Left lung (tissue), 4 donors: ENCODE measurements at regions not wholly inside any gene's neighbourhood (a gene's known extent, or its start where the extent isn't known, plus 50 kb on each side); places are given as distances from the start of the nearest gene placed in this dataset.

Source experiments
- ATAC-seq: fragments of 200-7000 bp; cut with Tn5 transposase; one replicate; pipeline ENCODE4 v1.9.1; 2020; ENCODE audit warnings: moderate library complexity
- DNase-seq, 4 donors: peaks; one replicate each; pipeline ENCODE4 v3.0.0-alpha.2; 2013 to 2020
- H3K27ac ChIP-seq, 2 donors: fragments of 200-600 bp; sonication (generic) in 1 of 2; one replicate each; pipeline versions ENCODE4 v1.5.0 to v1.8.0; 2020 to 2021
- H3K27me3 ChIP-seq, 2 donors: fragments of 200-600 bp; sonication (generic) in 1 of 2; one replicate each; pipeline versions ENCODE4 v1.5.0 to v1.8.0; 2020 to 2021
- H3K36me3 ChIP-seq, 2 donors: fragments of 200-600 bp; sonication (generic) in 1 of 2; one replicate each; pipeline versions ENCODE4 v1.5.0 to v1.8.0; 2020 to 2021
- H3K4me1 ChIP-seq, 2 donors: fragments of 200-600 bp; one replicate each; pipeline ENCODE4 v1.8.0; 2021
- H3K4me3 ChIP-seq, 2 donors: fragments of 200-600 bp; sonication (generic) in 1 of 2; one replicate each; pipeline versions ENCODE4 v1.5.0 to v1.8.0; 2020 to 2021; ENCODE audit warnings: mild to moderate bottlenecking in 1 of 2
- H3K9me3 ChIP-seq, 2 donors: fragments of 200-600 bp; sonication (generic) in 1 of 2; one replicate each; pipeline versions ENCODE4 v1.5.0 to v1.8.0; 2020 to 2021
- CTCF ChIP-seq, 2 donors: fragments of 200-600 bp; sonication (generic) in 1 of 2; IDR thresholded peaks; one replicate each; pipeline versions ENCODE4 v1.5.0 to v1.8.0; 2021; ENCODE audit warnings: antibody characterized with exemption in 2 of 2
- intact Hi-C, 2 donors: fragments of 100-400 bp; cut with DNase I; formaldehyde crosslinking; loops; one replicate each; pipeline versions ENCODE4 v1.11.2 to v1.14.2; 2022
- donor health status: DM: no; HTN: yes; CAD: no.
- donor health status: DM: no; HTN: no; CAD: no.

GRCh38 chr1:57845041-57845440, 421.2 kb upstream of the DAB1 start:
- no peaks in the 10 kb centered on the region for H3K4me1 ChIP-seq
- no peak for TF ChIP-seq CTCF (IDR thresholded peaks at IDR 0.05)
- no peaks in the 10 kb centered on the region for H3K36me3 ChIP-seq
- H3K9me3 ChIP-seq = peaks cover 0 to 22% of the 10 kb centered on the region in 2 donors
- no peaks in the 10 kb centered on the region for H3K27me3 ChIP-seq
- intact Hi-C loops = no loop called here
- H3K27ac ChIP-seq = no peak overlapping the region
- no peak for DNase-seq
- ATAC-seq = peak; percentile 41
- H3K4me3 ChIP-seq = no peak overlapping the region

GRCh38 chr1:57844382-57844980, 420.6 kb upstream of the DAB1 start:
- H3K27me3 ChIP-seq = no peaks in the 10 kb centered on the region
- ATAC-seq (no peak), DNase-seq (no peak)
- H3K36me3 ChIP-seq = no peaks in the 10 kb centered on the region
- no peak for TF ChIP-seq CTCF (IDR thresholded peaks at IDR 0.05)
- H3K4me1 ChIP-seq = no peaks in the 10 kb centered on the region
- H3K9me3 ChIP-seq = peaks cover 0 to 22% of the 10 kb centered on the region in 2 donors
- intact Hi-C loops = no loop called here
- H3K4me3 ChIP-seq = no peak overlapping the region
- no peak overlapping the region for H3K27ac ChIP-seq

GRCh38 chr1:57843760-57844159, 419.9 kb upstream of the DAB1 start:
- intact Hi-C loops = no loop called here
- peaks cover 0 to 22% of the 10 kb centered on the region in 2 donors for H3K9me3 ChIP-seq
- ATAC-seq (no peak), DNase-seq (no peak)
- H3K27ac ChIP-seq = no peak overlapping the region
- no peaks in the 10 kb centered on the region for H3K36me3 ChIP-seq
- no peak overlapping the region for H3K4me3 ChIP-seq
- no peaks in the 10 kb centered on the region for H3K27me3 ChIP-seq
- TF ChIP-seq CTCF (IDR thresholded peaks at IDR 0.05) = no peak
- H3K4me1 ChIP-seq = no peaks in the 10 kb centered on the region

GRCh38 chr1:57839526-57839925, 415.7 kb upstream of the DAB1 start:
- DNase-seq = no peak
- H3K4me1 ChIP-seq = no peaks in the 10 kb centered on the region
- intact Hi-C loops = no loop called here
- no peaks in the 10 kb centered on the region for H3K27me3 ChIP-seq
- no peak overlapping the region for H3K27ac ChIP-seq
- H3K9me3 ChIP-seq = peaks cover 0 to 22% of the 10 kb centered on the region in 2 donors
- no peak for ATAC-seq
- TF ChIP-seq CTCF (IDR thresholded peaks at IDR 0.05) = no peak
- H3K4me3 ChIP-seq = no peak overlapping the region
- no peaks in the 10 kb centered on the region for H3K36me3 ChIP-seq

- no peaks in the 10 kb centered on the region for H3K27me3 ChIP-seq
- TF ChIP-seq CTCF (IDR thresholded peaks at IDR 0.05) = no peak
- intact Hi-C loops = no loop called here
- no peak overlapping the region for H3K4me3 ChIP-seq
- no peaks in the 10 kb centered on the region for H3K36me3 ChIP-seq
- no peak overlapping the region for H3K27ac ChIP-seq
- DNase-seq (no peak), ATAC-seq (no peak)
- no peaks in the 10 kb centered on the region for H3K4me1 ChIP-seq
- H3K9me3 ChIP-seq = peaks cover 0 to 22% of the 10 kb centered on the region in 2 donors
Observed at GRCh38 chr1:57839067-57839466, 415.2 kb upstream of the DAB1 start.
